ENCODE measurements at regions not wholly inside any gene's neighbourhood (a gene's known extent, or its start where the extent isn't known, plus 50 kb on each side); places are given as distances from the start of the nearest gene placed in this dataset.

GRCh38 chr2:240328526-240328925, 106.9 kb upstream of the GPC1 start:
- ChIA-PET CTCF (interaction anchor here (1.3 kb wide), 1 partner anchor 9 kb away, joined by 3 read pairs; no protein-coding TSS in a partner anchor), POLR2A (no interaction called here)
- no peak overlapping the region for H3K27ac ChIP-seq (ENCODE audit: insufficient read depth in 1 of 2, low read depth in 1 of 2, low read length in 2 of 2, poor library complexity in 1 of 2, severe bottlenecking in 2 of 2)
- WGBS (ENCODE audit: insufficient coverage), result 89% methylated on average over 10 of the region's 10 CpGs
- peaks cover 0 to 7% (median 2%) of the 10 kb centered on the region in 5 experiments for H3K27me3 ChIP-seq (replicated peaks in 2 of 5; ENCODE audit: control insufficient read depth in 4 of 5, insufficient read depth in 5 of 5, low read length in 4 of 5)
- no peaks in the 10 kb centered on the region for H3K36me3 ChIP-seq (ENCODE audit: control insufficient read depth in 4 of 4, insufficient read depth in 4 of 4, low read length in 3 of 4)
- no peak overlapping the region for H3K4me3 ChIP-seq (ENCODE audit: control insufficient read depth in 1 of 7, extremely low read depth in 1 of 7, insufficient read depth in 4 of 7, low read depth in 2 of 7, low read length in 6 of 7)
- no peak for DNase-seq
- H3K9me3 ChIP-seq (ENCODE audit: control extremely low read depth in 1 of 5, control insufficient read depth in 4 of 5, insufficient read depth in 2 of 5, low read depth in 1 of 5, low read length in 4 of 5), result peaks cover 0 to 10% (median 7%) of the 10 kb centered on the region in 5 experiments
- H3K4me1 ChIP-seq (ENCODE audit: control extremely low read depth in 1 of 4, control insufficient read depth in 4 of 4, insufficient read depth in 4 of 4, low read length in 3 of 4), result no peaks in the 10 kb centered on the region

GRCh38 chr2:240329116-240329665, 106.3 kb upstream of the GPC1 start:
- Histone ChIP-seq H3K27me3 (replicated peaks in 2 of 5; ENCODE audit: control insufficient read depth in 4 of 5, insufficient read depth in 5 of 5, low read length in 4 of 5) (peaks cover 0 to 5% (median 2%) of the 10 kb centered on the region in 5 experiments), H3K27ac (ENCODE audit: insufficient read depth in 1 of 2, low read depth in 1 of 2, low read length in 2 of 2, poor library complexity in 1 of 2, severe bottlenecking in 2 of 2) (no peak overlapping the region), H3K4me3 (ENCODE audit: control insufficient read depth in 1 of 7, extremely low read depth in 1 of 7, insufficient read depth in 4 of 7, low read depth in 2 of 7, low read length in 6 of 7) (no peak overlapping the region), H3K4me1 (ENCODE audit: control extremely low read depth in 1 of 4, control insufficient read depth in 4 of 4, insufficient read depth in 4 of 4, low read length in 3 of 4) (no peaks in the 10 kb centered on the region), H3K9me3 (ENCODE audit: control extremely low read depth in 1 of 5, control insufficient read depth in 4 of 5, insufficient read depth in 2 of 5, low read depth in 1 of 5, low read length in 4 of 5) (peaks cover 0 to 10% (median 7%) of the 10 kb centered on the region in 5 experiments), H3K36me3 (ENCODE audit: control insufficient read depth in 4 of 4, insufficient read depth in 4 of 4, low read length in 3 of 4) (no peaks in the 10 kb centered on the region)
- no peak for DNase-seq
- CTCF ChIA-PET, result interaction anchor here (1.3 kb wide), 1 partner anchor 10 kb away, joined by 3 read pairs; no protein-coding TSS in a partner anchor
- 87% methylated on average over 8 of the region's 10 CpGs for WGBS (ENCODE audit: insufficient coverage)
- POLR2A ChIA-PET, result no interaction called here

GRCh38 chr2:240329778-240330177, 105.7 kb upstream of the GPC1 start:
- CTCF ChIA-PET, result no interaction called here
- Histone ChIP-seq H3K4me1 (ENCODE audit: control extremely low read depth in 1 of 4, control insufficient read depth in 4 of 4, insufficient read depth in 4 of 4, low read length in 3 of 4) (no peaks in the 10 kb centered on the region), H3K36me3 (ENCODE audit: control insufficient read depth in 4 of 4, insufficient read depth in 4 of 4, low read length in 3 of 4) (no peaks in the 10 kb centered on the region), H3K27me3 (replicated peaks in 2 of 5; ENCODE audit: control insufficient read depth in 4 of 5, insufficient read depth in 5 of 5, low read length in 4 of 5) (peaks cover 0 to 7% (median 2%) of the 10 kb centered on the region in 5 experiments), H3K4me3 (ENCODE audit: control insufficient read depth in 1 of 7, extremely low read depth in 1 of 7, insufficient read depth in 4 of 7, low read depth in 2 of 7, low read length in 6 of 7) (no peak overlapping the region), H3K9me3 (ENCODE audit: control extremely low read depth in 1 of 5, control insufficient read depth in 4 of 5, insufficient read depth in 2 of 5, low read depth in 1 of 5, low read length in 4 of 5) (peaks cover 0 to 10% (median 7%) of the 10 kb centered on the region in 5 experiments), H3K27ac (ENCODE audit: insufficient read depth in 1 of 2, low read depth in 1 of 2, low read length in 2 of 2, poor library complexity in 1 of 2, severe bottlenecking in 2 of 2) (no peak overlapping the region)
- POLR2A ChIA-PET, result no interaction called here
- no peak for DNase-seq
- WGBS (ENCODE audit: insufficient coverage), result 94% methylated on average over 6 of the region's 6 CpGs

- Histone ChIP-seq H3K4me3 (ENCODE audit: control insufficient read depth in 1 of 7, extremely low read depth in 1 of 7, insufficient read depth in 4 of 7, low read depth in 2 of 7, low read length in 6 of 7) (no peak overlapping the region), H3K9me3 (ENCODE audit: control extremely low read depth in 1 of 5, control insufficient read depth in 4 of 5, insufficient read depth in 2 of 5, low read depth in 1 of 5, low read length in 4 of 5) (peaks cover 0 to 10% (median 8%) of the 10 kb centered on the region in 5 experiments), H3K36me3 (ENCODE audit: control insufficient read depth in 4 of 4, insufficient read depth in 4 of 4, low read length in 3 of 4) (no peaks in the 10 kb centered on the region), H3K4me1 (ENCODE audit: control extremely low read depth in 1 of 4, control insufficient read depth in 4 of 4, insufficient read depth in 4 of 4, low read length in 3 of 4) (no peaks in the 10 kb centered on the region), H3K27ac (ENCODE audit: insufficient read depth in 1 of 2, low read depth in 1 of 2, low read length in 2 of 2, poor library complexity in 1 of 2, severe bottlenecking in 2 of 2) (no peak overlapping the region), H3K27me3 (replicated peaks in 2 of 5; ENCODE audit: control insufficient read depth in 4 of 5, insufficient read depth in 5 of 5, low read length in 4 of 5) (peaks cover 0 to 12% (median 2%) of the 10 kb centered on the region in 5 experiments)
- DNase-seq, result no peak
- 98% methylated on average over 6 of the region's 7 CpGs for WGBS (ENCODE audit: insufficient coverage)
- ChIA-PET POLR2A (no interaction called here), CTCF (no interaction called here)
Measured at GRCh38 chr2:240333985-240334384, 101.5 kb upstream of the GPC1 start.

GRCh38 chr2:240335061-240335460, 100.4 kb upstream of the GPC1 start:
- peaks cover 0 to 12% (median 2%) of the 10 kb centered on the region in 5 experiments for H3K27me3 ChIP-seq (replicated peaks in 2 of 5; ENCODE audit: control insufficient read depth in 4 of 5, insufficient read depth in 5 of 5, low read length in 4 of 5)
- 86% methylated on average over 2 of the region's 3 CpGs for WGBS (ENCODE audit: insufficient coverage)
- no peaks in the 10 kb centered on the region for H3K4me1 ChIP-seq (ENCODE audit: control extremely low read depth in 1 of 4, control insufficient read depth in 4 of 4, insufficient read depth in 4 of 4, low read length in 3 of 4)
- H3K4me3 ChIP-seq (ENCODE audit: control insufficient read depth in 1 of 7, extremely low read depth in 1 of 7, insufficient read depth in 4 of 7, low read depth in 2 of 7, low read length in 6 of 7), result no peak overlapping the region
- H3K36me3 ChIP-seq (ENCODE audit: control insufficient read depth in 4 of 4, insufficient read depth in 4 of 4, low read length in 3 of 4), result no peaks in the 10 kb centered on the region
- no peak overlapping the region for H3K27ac ChIP-seq (ENCODE audit: insufficient read depth in 1 of 2, low read depth in 1 of 2, low read length in 2 of 2, poor library complexity in 1 of 2, severe bottlenecking in 2 of 2)
- no peak for DNase-seq
- ChIA-PET CTCF (no interaction called here), POLR2A (no interaction called here)
- peaks cover 0 to 9% (median 8%) of the 10 kb centered on the region in 5 experiments for H3K9me3 ChIP-seq (ENCODE audit: control extremely low read depth in 1 of 5, control insufficient read depth in 4 of 5, insufficient read depth in 2 of 5, low read depth in 1 of 5, low read length in 4 of 5)

- H3K27me3 ChIP-seq (replicated peaks in 2 of 5; ENCODE audit: control insufficient read depth in 4 of 5, insufficient read depth in 5 of 5, low read length in 4 of 5), result peaks cover 0 to 16% (median 2%) of the 10 kb centered on the region in 5 experiments
- no peak for DNase-seq
- no peak overlapping the region for H3K27ac ChIP-seq (ENCODE audit: insufficient read depth in 1 of 2, low read depth in 1 of 2, low read length in 2 of 2, poor library complexity in 1 of 2, severe bottlenecking in 2 of 2)
- H3K9me3 ChIP-seq (ENCODE audit: control extremely low read depth in 1 of 5, control insufficient read depth in 4 of 5, insufficient read depth in 2 of 5, low read depth in 1 of 5, low read length in 4 of 5), result peaks cover 0 to 5% (median 2%) of the 10 kb centered on the region in 5 experiments
- no peak overlapping the region for H3K4me3 ChIP-seq (ENCODE audit: control insufficient read depth in 1 of 7, extremely low read depth in 1 of 7, insufficient read depth in 4 of 7, low read depth in 2 of 7, low read length in 6 of 7)
- ChIA-PET CTCF (no interaction called here), POLR2A (no interaction called here)
- no peaks in the 10 kb centered on the region for H3K4me1 ChIP-seq (ENCODE audit: control extremely low read depth in 1 of 4, control insufficient read depth in 4 of 4, insufficient read depth in 4 of 4, low read length in 3 of 4)
- no peaks in the 10 kb centered on the region for H3K36me3 ChIP-seq (ENCODE audit: control insufficient read depth in 4 of 4, insufficient read depth in 4 of 4, low read length in 3 of 4)
- WGBS (ENCODE audit: insufficient coverage), result 83% methylated on average over 1 of the region's 4 CpGs
Measured at GRCh38 chr2:240336820-240337427, 98.5 kb upstream of the GPC1 start.

GRCh38 chr2:240338274-240338673, 97.2 kb upstream of the GPC1 start:
- no peaks in the 10 kb centered on the region for H3K4me1 ChIP-seq (ENCODE audit: control extremely low read depth in 1 of 4, control insufficient read depth in 4 of 4, insufficient read depth in 4 of 4, low read length in 3 of 4)
- WGBS (ENCODE audit: insufficient coverage), result 61% methylated on average over 2 of the region's 2 CpGs
- peaks cover 0 to 2% (median 0%) of the 10 kb centered on the region in 5 experiments for H3K9me3 ChIP-seq (ENCODE audit: control extremely low read depth in 1 of 5, control insufficient read depth in 4 of 5, insufficient read depth in 2 of 5, low read depth in 1 of 5, low read length in 4 of 5)
- no peak overlapping the region for H3K4me3 ChIP-seq (ENCODE audit: control insufficient read depth in 1 of 7, extremely low read depth in 1 of 7, insufficient read depth in 4 of 7, low read depth in 2 of 7, low read length in 6 of 7)
- no peak overlapping the region for H3K27ac ChIP-seq (ENCODE audit: insufficient read depth in 1 of 2, low read depth in 1 of 2, low read length in 2 of 2, poor library complexity in 1 of 2, severe bottlenecking in 2 of 2)
- H3K36me3 ChIP-seq (ENCODE audit: control insufficient read depth in 4 of 4, insufficient read depth in 4 of 4, low read length in 3 of 4), result no peaks in the 10 kb centered on the region
- no peak for DNase-seq
- CTCF ChIA-PET, result no interaction called here
- H3K27me3 ChIP-seq (replicated peaks in 2 of 5; ENCODE audit: control insufficient read depth in 4 of 5, insufficient read depth in 5 of 5, low read length in 4 of 5), result peaks cover 0 to 16% (median 2%) of the 10 kb centered on the region in 5 experiments
- POLR2A ChIA-PET, result no interaction called here

All from common myeloid progenitor, CD34-positive (primary cell).